Fibroblast of lung (primary cell): ENCODE measurements at regions not wholly inside any gene's neighbourhood (a gene's known extent, or its start where the extent isn't known, plus 50 kb on each side); places are given as distances from the start of the nearest gene placed in this dataset.

Experiments used
- DNase-seq, 2 donors: peaks; one replicate each; pipeline versions ENCODE4 v3.0.0 to v3.0.0-alpha.2; 2010; ENCODE audit warnings: low read depth in 2 of 2
- H2AFZ ChIP-seq: 2 replicates; pipeline ENCODE4 v1.5.1; 2012; ENCODE audit warnings: low read length, control low read depth, inconsistent platforms
- H3K27ac ChIP-seq: 2 replicates; pipeline ENCODE4 v1.5.1; 2011; ENCODE audit warnings: low read length, control low read depth; ENCODE audit not compliant: insufficient read depth
- H3K27me3 ChIP-seq: 2 replicates; pipeline ENCODE4 v1.5.1; 2011; ENCODE audit warnings: mild to moderate bottlenecking, low read length; ENCODE audit not compliant: control insufficient read depth, insufficient read depth
- H3K36me3 ChIP-seq: 2 replicates; pipeline ENCODE4 v1.5.1; 2011; ENCODE audit warnings: low read length; ENCODE audit not compliant: control insufficient read depth, insufficient read depth
- H3K4me1 ChIP-seq: 2 replicates; pipeline ENCODE4 v1.5.1; 2011; ENCODE audit warnings: low read length; ENCODE audit not compliant: control insufficient read depth, insufficient read depth; ENCODE audit errors: extremely low read depth
- H3K4me2 ChIP-seq: 2 replicates; pipeline ENCODE4 v1.5.1; 2011; ENCODE audit warnings: low read length, control low read depth; ENCODE audit not compliant: insufficient read depth; ENCODE audit errors: extremely low read depth
- H3K4me3 ChIP-seq, 4 experiments: fragments of 200-600 bp in 1 of 4; sonication (generic) in 1 of 4; replicated peaks in 1 of 4; 2 replicates each; pipeline ENCODE4 v1.5.1; 2011 to 2016; ENCODE audit warnings: low read length in 4 of 4, low read depth in 3 of 4, mild to moderate bottlenecking in 3 of 4, control low read depth in 2 of 4, inconsistent platforms in 1 of 4, mixed read lengths in 1 of 4; ENCODE audit not compliant: insufficient read depth in 1 of 4; ENCODE audit errors: control extremely low read depth in 1 of 4
- H3K79me2 ChIP-seq: 2 replicates; pipeline ENCODE4 v1.5.1; 2012; ENCODE audit warnings: mild to moderate bottlenecking, low read length, inconsistent platforms; ENCODE audit not compliant: control insufficient read depth, insufficient read depth
- H3K9ac ChIP-seq: 2 replicates; pipeline ENCODE4 v1.5.1; 2011; ENCODE audit warnings: mild to moderate bottlenecking, low read length, control low read depth; ENCODE audit not compliant: insufficient read depth
- H3K9me3 ChIP-seq: 2 replicates; pipeline ENCODE4 v1.5.1; 2012; ENCODE audit warnings: low read depth, low read length; ENCODE audit not compliant: control insufficient read depth, insufficient read depth
- H4K20me1 ChIP-seq: 2 replicates; pipeline ENCODE4 v1.5.1; 2011; ENCODE audit warnings: low read length; ENCODE audit not compliant: control insufficient read depth, insufficient read depth; ENCODE audit errors: extremely low read depth
- EZH2 ChIP-seq: IDR thresholded peaks from 2 replicates; pipeline ENCODE4 v1.5.1; 2012; ENCODE audit warnings: low read length, control low read depth, mild to moderate bottlenecking; ENCODE audit errors: missing control alignments
- TF ChIP-seq, protein P1 (sequence below), 2 donors: IDR thresholded peaks in 1 of 2; conservative IDR thresholded peaks in 1 of 2; 1 replicate in 1 of 2; 2 replicates in 1 of 2; pipeline ENCODE4 v1.5.1; 2011 to 2012; ENCODE audit warnings: low read length in 2 of 2, control low read depth in 1 of 2, inconsistent platforms in 1 of 2, low read depth in 1 of 2, mild to moderate bottlenecking in 1 of 2

GRCh38 chr6:8507286-8507685 is 71.9 kb upstream of the SLC35B3 start:
- Histone ChIP-seq H3K27ac (no peak overlapping the region), H3K79me2 (no peaks in the 10 kb centered on the region), H3K27me3 (no peaks in the 10 kb centered on the region), H4K20me1 (no peaks in the 10 kb centered on the region), H3K9me3 (no peaks in the 10 kb centered on the region), H3K36me3 (no peaks in the 10 kb centered on the region), H3K4me2 (no peak overlapping the region), H3K4me3 (no peak overlapping the region), H3K9ac (no peak overlapping the region), H3K4me1 (no peaks in the 10 kb centered on the region), H2AFZ (no peak overlapping the region)
- DNase-seq, result no peak
- no peak for TF ChIP-seq EZH2
- TF ChIP-seq, protein P1, sequence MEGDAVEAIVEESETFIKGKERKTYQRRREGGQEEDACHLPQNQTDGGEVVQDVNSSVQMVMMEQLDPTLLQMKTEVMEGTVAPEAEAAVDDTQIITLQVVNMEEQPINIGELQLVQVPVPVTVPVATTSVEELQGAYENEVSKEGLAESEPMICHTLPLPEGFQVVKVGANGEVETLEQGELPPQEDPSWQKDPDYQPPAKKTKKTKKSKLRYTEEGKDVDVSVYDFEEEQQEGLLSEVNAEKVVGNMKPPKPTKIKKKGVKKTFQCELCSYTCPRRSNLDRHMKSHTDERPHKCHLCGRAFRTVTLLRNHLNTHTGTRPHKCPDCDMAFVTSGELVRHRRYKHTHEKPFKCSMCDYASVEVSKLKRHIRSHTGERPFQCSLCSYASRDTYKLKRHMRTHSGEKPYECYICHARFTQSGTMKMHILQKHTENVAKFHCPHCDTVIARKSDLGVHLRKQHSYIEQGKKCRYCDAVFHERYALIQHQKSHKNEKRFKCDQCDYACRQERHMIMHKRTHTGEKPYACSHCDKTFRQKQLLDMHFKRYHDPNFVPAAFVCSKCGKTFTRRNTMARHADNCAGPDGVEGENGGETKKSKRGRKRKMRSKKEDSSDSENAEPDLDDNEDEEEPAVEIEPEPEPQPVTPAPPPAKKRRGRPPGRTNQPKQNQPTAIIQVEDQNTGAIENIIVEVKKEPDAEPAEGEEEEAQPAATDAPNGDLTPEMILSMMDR (conservative IDR thresholded peaks at IDR 0.05 in 1 of 2, IDR thresholded peaks at IDR 0.05 in 1 of 2; ENCODE audit: low read depth in 1 of 2, low read length in 2 of 2), result no peak

DNA sequence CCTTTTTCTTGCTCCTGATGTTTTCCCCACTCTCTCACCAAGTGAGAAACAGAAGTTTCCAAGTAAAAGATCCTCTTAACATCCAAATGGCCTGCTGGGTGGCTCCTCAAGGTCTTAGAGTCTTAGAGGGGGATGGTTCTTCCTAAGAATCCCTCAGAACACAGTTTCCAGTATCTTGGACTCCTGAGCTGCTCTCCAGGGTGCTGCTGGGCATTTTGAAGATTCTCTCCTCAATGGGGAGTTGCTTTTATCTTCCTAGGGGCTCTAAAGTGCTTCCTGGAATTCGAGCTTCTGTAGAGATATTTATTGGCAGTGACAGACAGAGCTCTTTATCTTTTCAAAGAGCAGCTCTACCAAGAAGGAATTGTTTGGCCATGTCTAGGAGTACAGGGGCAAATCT is 70.8 kb upstream of the SLC35B3 start:
- Histone ChIP-seq H3K27ac (no peak overlapping the region), H3K36me3 (no peaks in the 10 kb centered on the region), H3K9me3 (no peaks in the 10 kb centered on the region), H3K4me3 (no peak overlapping the region), H3K27me3 (no peaks in the 10 kb centered on the region), H3K4me2 (no peak overlapping the region), H3K79me2 (no peaks in the 10 kb centered on the region), H2AFZ (no peak overlapping the region), H3K9ac (no peak overlapping the region), H3K4me1 (no peaks in the 10 kb centered on the region), H4K20me1 (no peaks in the 10 kb centered on the region)
- DNase-seq, result no peak
- no peak for TF ChIP-seq EZH2
- TF ChIP-seq, protein P1 (conservative IDR thresholded peaks at IDR 0.05 in 1 of 2, IDR thresholded peaks at IDR 0.05 in 1 of 2; ENCODE audit: low read depth in 1 of 2, low read length in 2 of 2), result no peak

- H3K27ac ChIP-seq, result no peak overlapping the region
- H3K27me3 ChIP-seq, result no peaks in the 10 kb centered on the region
- H3K9me3 ChIP-seq, result no peaks in the 10 kb centered on the region
- no peak overlapping the region for H3K4me3 ChIP-seq
- H3K4me2 ChIP-seq, result no peak overlapping the region
- H3K4me1 ChIP-seq, result no peaks in the 10 kb centered on the region
- no peak overlapping the region for H2AFZ ChIP-seq
- H3K9ac ChIP-seq, result no peak overlapping the region
- no peaks in the 10 kb centered on the region for H3K79me2 ChIP-seq
- TF ChIP-seq EZH2, result no peak
- TF ChIP-seq, protein P1 (conservative IDR thresholded peaks at IDR 0.05 in 1 of 2, IDR thresholded peaks at IDR 0.05 in 1 of 2; ENCODE audit: low read depth in 1 of 2, low read length in 2 of 2), result peak in 1 of 2 donors; percentile 34
- no peaks in the 10 kb centered on the region for H3K36me3 ChIP-seq
- DNase-seq, result peak in 1 of 2 donors; percentile 3
- H4K20me1 ChIP-seq, result no peaks in the 10 kb centered on the region
Observed at GRCh38 chr6:8499540-8499939, 64.2 kb upstream of the SLC35B3 start.
